Nephron progenitor cell (in vitro differentiated cells): ENCODE measurements at regions not wholly inside any gene's neighbourhood (a gene's known extent, or its start where the extent isn't known, plus 50 kb on each side); places are given as distances from the start of the nearest gene placed in this dataset.
A peak's percentile ranks its signal among the peaks of the same experiment; 100 is the strongest.

Source experiments
- DNase-seq: peaks from one replicate; pipeline ENCODE4 v3.0.0; 2021
- H3K27ac Mint-ChIP-seq: 2 replicates; pipeline ENCODE4 v1.8.0; 2021; ENCODE audit warnings: mild to moderate bottlenecking, moderate library complexity, mixed read lengths
- H3K27me3 Mint-ChIP-seq: 2 replicates; pipeline ENCODE4 v1.8.0; 2021; ENCODE audit warnings: mild to moderate bottlenecking, low read depth, mixed read lengths; ENCODE audit not compliant: poor library complexity
- H3K36me3 Mint-ChIP-seq: 2 replicates; pipeline ENCODE4 v1.8.0; 2021; ENCODE audit warnings: low read depth, mixed read lengths
- H3K4me1 Mint-ChIP-seq: 2 replicates; pipeline ENCODE4 v1.8.0; 2021; ENCODE audit warnings: mixed read lengths
- H3K4me3 Mint-ChIP-seq: 2 replicates; pipeline ENCODE4 v1.8.0; 2021; ENCODE audit warnings: mild to moderate bottlenecking, moderate library complexity, mixed read lengths
- H3K9me3 Mint-ChIP-seq: 2 replicates; pipeline ENCODE4 v1.8.0; 2021; ENCODE audit warnings: mild to moderate bottlenecking, moderate library complexity, mixed read lengths
- TF ChIP-seq, protein P1 (sequence below): fragments of 200-600 bp; sonication (generic); IDR thresholded peaks from 2 replicates; pipeline ENCODE4 v1.5.0; 2021; ENCODE audit warnings: antibody characterized with exemption

DNA sequence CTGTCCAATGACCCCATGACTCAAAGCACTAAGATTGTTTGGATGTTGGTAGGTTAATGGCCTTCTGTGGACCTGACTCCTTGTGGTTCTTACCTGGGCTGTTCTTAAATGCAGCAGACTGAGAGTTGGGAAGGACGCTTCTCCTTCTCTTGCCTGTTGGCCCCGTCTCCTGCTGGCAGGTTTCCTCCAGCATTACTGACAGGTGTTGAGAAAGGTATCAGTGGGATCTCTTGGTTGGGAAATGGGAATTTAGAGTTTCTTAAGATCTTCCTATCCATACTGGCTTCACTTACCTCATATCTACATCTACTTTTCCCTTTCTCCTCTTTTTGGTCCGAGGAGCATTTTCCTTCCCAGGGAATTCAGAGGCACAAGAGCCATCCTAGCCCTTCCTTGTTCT, 57.9 kb downstream of the TET3 start:
- no peaks in the 10 kb centered on the region for H3K27me3 Mint-ChIP-seq
- no peak overlapping the region for H3K4me3 Mint-ChIP-seq
- H3K36me3 Mint-ChIP-seq: peaks cover 17% of the 10 kb centered on the region
- no peaks in the 10 kb centered on the region for H3K9me3 Mint-ChIP-seq
- TF ChIP-seq, protein P1, sequence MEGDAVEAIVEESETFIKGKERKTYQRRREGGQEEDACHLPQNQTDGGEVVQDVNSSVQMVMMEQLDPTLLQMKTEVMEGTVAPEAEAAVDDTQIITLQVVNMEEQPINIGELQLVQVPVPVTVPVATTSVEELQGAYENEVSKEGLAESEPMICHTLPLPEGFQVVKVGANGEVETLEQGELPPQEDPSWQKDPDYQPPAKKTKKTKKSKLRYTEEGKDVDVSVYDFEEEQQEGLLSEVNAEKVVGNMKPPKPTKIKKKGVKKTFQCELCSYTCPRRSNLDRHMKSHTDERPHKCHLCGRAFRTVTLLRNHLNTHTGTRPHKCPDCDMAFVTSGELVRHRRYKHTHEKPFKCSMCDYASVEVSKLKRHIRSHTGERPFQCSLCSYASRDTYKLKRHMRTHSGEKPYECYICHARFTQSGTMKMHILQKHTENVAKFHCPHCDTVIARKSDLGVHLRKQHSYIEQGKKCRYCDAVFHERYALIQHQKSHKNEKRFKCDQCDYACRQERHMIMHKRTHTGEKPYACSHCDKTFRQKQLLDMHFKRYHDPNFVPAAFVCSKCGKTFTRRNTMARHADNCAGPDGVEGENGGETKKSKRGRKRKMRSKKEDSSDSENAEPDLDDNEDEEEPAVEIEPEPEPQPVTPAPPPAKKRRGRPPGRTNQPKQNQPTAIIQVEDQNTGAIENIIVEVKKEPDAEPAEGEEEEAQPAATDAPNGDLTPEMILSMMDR: no peak
- peaks cover 11% of the 10 kb centered on the region for H3K4me1 Mint-ChIP-seq
- H3K27ac Mint-ChIP-seq: no peak overlapping the region
- DNase-seq: no peak

DNA sequence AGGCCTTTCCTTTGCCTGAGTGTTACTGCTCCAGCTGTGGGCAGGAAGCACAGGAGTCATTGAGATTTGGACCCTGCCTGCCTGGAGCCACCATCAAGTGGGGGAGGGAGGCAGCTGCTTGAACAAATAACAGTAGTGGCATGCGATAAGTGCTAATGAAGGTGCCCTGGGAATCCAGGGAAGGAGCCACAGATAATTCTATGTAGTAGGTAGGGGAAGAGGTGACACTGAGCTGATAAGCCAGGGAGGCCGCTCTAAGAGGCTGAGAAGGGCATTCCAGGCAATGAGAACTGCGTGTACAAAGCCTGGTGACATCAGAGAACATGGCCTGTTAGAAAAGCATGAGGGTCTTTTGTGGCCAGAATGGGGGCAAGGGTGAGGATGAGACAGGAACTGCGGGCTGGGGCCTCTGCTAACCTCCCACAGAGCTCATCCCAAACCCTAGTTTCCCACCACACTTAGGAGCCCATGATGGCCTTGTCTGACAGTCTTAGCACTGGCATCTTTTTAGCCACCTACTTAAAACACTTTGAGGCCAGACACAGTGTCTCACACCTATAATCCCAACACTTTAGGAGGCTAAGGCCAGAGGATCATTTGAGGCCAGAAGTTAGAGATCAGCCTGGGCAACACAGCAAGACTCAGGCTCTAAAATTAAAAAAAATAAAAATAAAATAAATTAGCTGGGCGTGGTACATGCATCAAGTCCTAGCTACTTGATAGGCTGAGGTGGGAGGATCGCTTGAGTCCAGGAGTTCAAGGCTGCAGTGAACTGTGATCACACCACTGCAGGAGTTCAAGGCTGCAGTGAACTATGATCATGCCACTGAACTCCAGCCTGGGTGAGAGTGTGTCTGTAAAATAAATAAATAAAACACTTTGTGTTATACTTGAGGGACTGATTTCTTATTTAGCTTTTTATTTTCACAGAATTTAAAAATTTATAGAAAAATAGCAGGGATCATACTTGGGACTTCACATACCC, 58.9 kb downstream of the TET3 start:
- H3K27ac Mint-ChIP-seq: peak overlapping the region; percentile 66
- H3K36me3 Mint-ChIP-seq: peaks cover 25% of the 10 kb centered on the region
- peaks cover 14% of the 10 kb centered on the region for H3K4me1 Mint-ChIP-seq
- no peak overlapping the region for H3K4me3 Mint-ChIP-seq
- H3K9me3 Mint-ChIP-seq: no peaks in the 10 kb centered on the region
- H3K27me3 Mint-ChIP-seq: no peaks in the 10 kb centered on the region
- no peak for DNase-seq
- TF ChIP-seq, protein P1: no peak

DNA sequence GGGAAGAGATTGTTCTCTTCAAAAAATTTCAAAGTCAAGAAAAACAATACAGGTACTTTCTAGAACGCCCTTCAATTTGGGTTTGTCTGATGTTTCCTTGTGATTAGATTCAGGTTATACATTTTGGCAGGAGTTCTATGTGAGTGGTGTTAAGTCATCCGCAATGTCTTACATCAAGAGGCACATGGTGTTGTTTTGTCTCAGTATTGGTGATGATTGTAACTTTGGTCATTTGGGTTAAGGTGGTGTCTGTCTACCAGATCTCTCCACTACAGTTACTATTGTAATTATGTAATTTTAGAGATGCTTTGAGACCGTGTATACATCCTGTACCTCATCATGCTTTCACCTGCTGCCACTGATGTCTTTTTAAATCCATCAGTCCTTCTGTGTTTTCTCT, 60.3 kb downstream of the TET3 start:
- H3K9me3 Mint-ChIP-seq: no peaks in the 10 kb centered on the region
- H3K27ac Mint-ChIP-seq: no peak overlapping the region
- no peak overlapping the region for H3K4me3 Mint-ChIP-seq
- DNase-seq: no peak
- H3K27me3 Mint-ChIP-seq: no peaks in the 10 kb centered on the region
- peaks cover 22% of the 10 kb centered on the region for H3K4me1 Mint-ChIP-seq
- H3K36me3 Mint-ChIP-seq: peaks cover 25% of the 10 kb centered on the region
- TF ChIP-seq, protein P1: no peak

DNA sequence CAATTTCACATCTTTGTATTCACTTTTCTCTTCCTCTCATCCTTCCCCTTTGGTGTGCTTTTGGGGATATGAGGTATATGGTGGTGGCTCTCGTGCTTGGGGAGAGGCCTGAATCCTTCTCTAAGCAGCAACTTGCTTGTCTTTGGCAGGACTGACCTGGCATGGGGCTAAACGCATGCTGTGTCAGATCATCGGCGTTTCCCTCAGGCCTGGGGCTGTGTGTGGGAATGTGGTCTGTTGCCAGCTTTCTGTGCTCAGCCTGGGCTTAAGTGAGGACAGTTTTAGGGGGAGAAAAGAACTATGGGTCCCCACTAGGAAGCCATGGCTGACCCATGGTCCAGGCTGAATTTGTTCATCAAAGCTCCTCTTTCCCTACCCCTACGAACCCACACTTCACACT, 60.7 kb downstream of the TET3 start:
- H3K27ac Mint-ChIP-seq: peak overlapping the region; percentile 18
- DNase-seq: no peak
- peaks cover 22% of the 10 kb centered on the region for H3K4me1 Mint-ChIP-seq
- H3K9me3 Mint-ChIP-seq: no peaks in the 10 kb centered on the region
- no peaks in the 10 kb centered on the region for H3K27me3 Mint-ChIP-seq
- H3K4me3 Mint-ChIP-seq: no peak overlapping the region
- TF ChIP-seq, protein P1: no peak
- H3K36me3 Mint-ChIP-seq: peaks cover 21% of the 10 kb centered on the region

DNA sequence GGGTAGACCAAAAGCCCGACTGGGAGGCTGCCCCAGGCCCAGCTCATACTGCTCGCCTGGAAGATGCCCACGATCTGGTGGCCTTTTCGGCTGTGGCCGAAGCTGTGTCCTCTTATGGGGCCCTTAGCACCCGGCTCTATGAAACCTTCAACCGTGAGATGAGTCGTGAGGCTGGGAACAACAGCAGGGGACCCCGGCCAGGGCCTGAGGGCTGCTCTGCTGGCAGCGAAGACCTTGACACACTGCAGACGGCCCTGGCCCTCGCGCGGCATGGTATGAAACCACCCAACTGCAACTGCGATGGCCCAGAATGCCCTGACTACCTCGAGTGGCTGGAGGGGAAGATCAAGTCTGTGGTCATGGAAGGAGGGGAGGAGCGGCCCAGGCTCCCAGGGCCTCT, 61.7 kb downstream of the TET3 start:
- no peak for DNase-seq
- H3K9me3 Mint-ChIP-seq: no peaks in the 10 kb centered on the region
- TF ChIP-seq, protein P1: no peak
- H3K4me1 Mint-ChIP-seq: peaks cover 27% of the 10 kb centered on the region
- H3K27ac Mint-ChIP-seq: no peak overlapping the region
- no peak overlapping the region for H3K4me3 Mint-ChIP-seq
- H3K36me3 Mint-ChIP-seq: peaks cover 30% of the 10 kb centered on the region
- H3K27me3 Mint-ChIP-seq: peaks cover 3% of the 10 kb centered on the region

DNA sequence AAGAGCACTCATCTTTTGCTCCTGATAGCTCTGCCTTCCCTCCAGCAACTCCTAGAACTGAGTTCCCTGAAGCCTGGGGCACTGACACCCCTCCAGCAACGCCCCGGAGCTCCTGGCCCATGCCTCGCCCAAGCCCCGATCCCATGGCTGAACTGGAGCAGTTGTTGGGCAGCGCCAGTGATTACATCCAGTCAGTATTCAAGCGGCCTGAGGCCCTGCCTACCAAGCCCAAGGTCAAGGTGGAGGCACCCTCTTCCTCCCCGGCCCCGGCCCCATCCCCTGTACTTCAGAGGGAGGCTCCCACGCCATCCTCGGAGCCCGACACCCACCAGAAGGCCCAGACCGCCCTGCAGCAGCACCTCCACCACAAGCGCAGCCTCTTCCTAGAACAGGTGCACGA, 62.4 kb downstream of the TET3 start:
- Mint-ChIP-seq H3K4me3 (no peak overlapping the region), H3K27ac (no peak overlapping the region)
- DNase-seq: no peak

More for the DNA sequence above, 62.4 kb downstream of the TET3 start:
- Mint-ChIP-seq H3K9me3 (no peaks in the 10 kb centered on the region), H3K36me3 (peaks cover 31% of the 10 kb centered on the region), H3K27me3 (peaks cover 3% of the 10 kb centered on the region), H3K4me1 (peaks cover 27% of the 10 kb centered on the region)
- TF ChIP-seq, protein P1: no peak
